K562 (cell line): ENCODE measurements at regions not wholly inside any gene's neighbourhood (a gene's known extent, or its start where the extent isn't known, plus 50 kb on each side); places are given as distances from the start of the nearest gene placed in this dataset.

ENCODE experiments used
- ARID2 ChIP-seq: fragments of 450-650 bp; IDR thresholded peaks from 2 replicates; pipeline ENCODE4 v1.6.1; 2017; ENCODE audit warnings: antibody characterized with exemption, mild to moderate bottlenecking
- ETV5 ChIP-seq: sonication (generic); formaldehyde crosslinking; IDR thresholded peaks from 2 replicates; pipeline ENCODE4 v1.4.0; 2020; ENCODE audit warnings: low read depth, mild to moderate bottlenecking, missing genetic modification reagents
- FIP1L1 ChIP-seq: fragments of 200-400 bp; formaldehyde crosslinking; IDR thresholded peaks from 2 replicates; pipeline ENCODE4 v1.6.1; 2018; ENCODE audit warnings: mild to moderate bottlenecking, low read depth, low read length; ENCODE audit not compliant: poor library complexity, severe bottlenecking
- HIVEP1 ChIP-seq: fragments of 250-450 bp; sonication (Bioruptor Pico); IDR thresholded peaks from 2 replicates; pipeline ENCODE4 v1.4.0; 2020; ENCODE audit warnings: mild to moderate bottlenecking
- HOXB6 ChIP-seq: fragments of 250-450 bp; sonication (Bioruptor Pico); IDR thresholded peaks from 2 replicates; pipeline ENCODE4 v1.5.1; 2022; ENCODE audit warnings: mild to moderate bottlenecking, borderline replicate concordance
- PTRF ChIP-seq: fragments of 450-650 bp; IDR thresholded peaks from 2 replicates; pipeline ENCODE4 v1.6.1; 2016; ENCODE audit warnings: mild to moderate bottlenecking, missing genetic modification characterization, missing compliant biosample characterization
- RFX1 ChIP-seq: fragments of 450-650 bp; IDR thresholded peaks from 2 replicates; pipeline ENCODE4 v1.6.1; 2016; ENCODE audit warnings: mild to moderate bottlenecking, moderate library complexity
- SAP30 ChIP-seq: fragments of 200-600 bp; sonication (generic); IDR thresholded peaks from 2 replicates; pipeline ENCODE4 v1.6.1; 2012; ENCODE audit warnings: borderline replicate concordance, low read depth, mild to moderate bottlenecking, moderate library complexity, low read length, control low read depth, inconsistent platforms; ENCODE audit not compliant: insufficient read depth, poor library complexity, severe bottlenecking
- SNRNP70 ChIP-seq: fragments of 200-400 bp; formaldehyde crosslinking; optimal IDR thresholded peaks from 2 replicates; pipeline ENCODE3; 2017; ENCODE audit warnings: low read depth, low read length
- TCF3 ChIP-seq: sonication (generic); formaldehyde crosslinking; IDR thresholded peaks from 2 replicates; pipeline ENCODE4 v1.4.0; 2020; ENCODE audit warnings: mild to moderate bottlenecking, missing genetic modification reagents
- TCF7 ChIP-seq: sonication (generic); IDR thresholded peaks from 2 replicates; pipeline ENCODE4 v1.6.1; 2016; ENCODE audit warnings: antibody characterized with exemption, borderline replicate concordance
- TFE3 ChIP-seq: fragments of 450-650 bp; formaldehyde crosslinking; IDR thresholded peaks from 2 replicates; pipeline ENCODE4 v1.4.0; 2020; ENCODE audit warnings: mild to moderate bottlenecking, mixed read lengths
- TRIM28 ChIP-seq: fragments of 450-650 bp; IDR thresholded peaks from 2 replicates; pipeline ENCODE4 v1.6.1; 2017
- ZNF134 ChIP-seq: fragments of 250-450 bp; sonication (Bioruptor Pico); conservative IDR thresholded peaks from 2 replicates; pipeline ENCODE4 v1.4.0; 2020
- ZNF318 ChIP-seq, 2 experiments: fragments of 450-650 bp; IDR thresholded peaks; 2 replicates each; pipeline ENCODE4 v1.6.1; 2016; ENCODE audit warnings: mild to moderate bottlenecking in 2 of 2, borderline replicate concordance in 1 of 2, low read depth in 1 of 2, moderate library complexity in 1 of 2
- ZNF398 ChIP-seq: fragments of 250-450 bp; sonication (Bioruptor Pico); IDR thresholded peaks from 2 replicates; pipeline ENCODE4 v1.8.0; 2021; ENCODE audit warnings: moderate library complexity, mild to moderate bottlenecking, inconsistent platforms
- ZSCAN32 ChIP-seq: fragments of 450-650 bp; formaldehyde crosslinking; IDR thresholded peaks from 2 replicates; pipeline ENCODE4 v1.4.0; 2020; ENCODE audit warnings: mild to moderate bottlenecking, moderate library complexity

DNA sequence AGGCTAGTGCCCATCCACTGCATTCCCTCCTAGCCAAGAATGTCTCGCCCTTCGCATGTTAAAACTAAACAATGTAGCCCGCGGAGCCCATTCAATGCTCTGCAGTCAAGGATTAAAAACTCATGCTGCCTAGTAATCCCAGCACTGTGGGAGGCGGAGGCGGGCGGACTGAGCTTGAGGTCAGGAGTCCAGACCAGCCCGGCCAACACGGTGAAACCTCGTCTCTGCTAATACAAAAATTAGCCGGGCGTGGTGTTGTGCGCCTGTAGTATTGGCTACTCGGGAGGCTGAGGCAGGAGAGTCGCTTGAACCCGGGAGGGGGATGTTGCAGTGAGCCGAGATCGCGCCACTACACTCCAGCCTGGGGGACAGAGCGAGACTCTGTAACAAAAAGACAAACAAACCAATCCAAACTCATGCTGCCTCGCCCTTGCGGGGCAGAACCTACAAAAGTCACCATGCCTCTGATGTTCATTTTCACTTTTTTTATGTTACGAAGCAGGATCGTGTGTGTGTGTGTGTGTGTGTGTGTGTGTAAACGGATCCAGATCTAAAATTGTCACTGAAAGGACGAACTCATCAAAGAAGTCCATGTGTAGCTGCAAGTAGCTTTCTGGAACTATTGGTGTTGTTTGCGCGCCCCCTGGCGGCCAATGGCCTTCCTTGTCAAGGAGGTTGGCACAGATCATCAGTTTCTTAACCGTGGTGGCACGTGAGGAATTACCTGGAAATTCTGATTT lies 54.8 kb upstream of the SPESP1 start (continued):
- TF ChIP-seq HOXB6 (CRISPR knock-in tag) (no peak), ETV5 (CRISPR knock-in tag) (0 out of 2 replicates have a peak, but pooled peaks have one; percentile 31), ZNF318 (IDR thresholded peaks at IDR 0.05; ENCODE audit: borderline replicate concordance in 1 of 2, low read depth in 1 of 2) (no peak), PTRF (tag) (no peak), ARID2 (peak; percentile 95), SNRNP70 (no peak), SAP30 (no peak), TFE3 (CRISPR knock-in tag) (no peak), ZSCAN32 (CRISPR knock-in tag) (no peak), FIP1L1 (no peak), ZNF134 (CRISPR knock-in tag) (no peak), HIVEP1 (CRISPR knock-in tag) (no peak), TCF7 (no peak), TRIM28 (no peak), TCF3 (no peak), RFX1 (no peak), ZNF398 (no peak)
